Loucy (cell line): ENCODE measurements at regions not wholly inside any gene's neighbourhood (a gene's known extent, or its start where the extent isn't known, plus 50 kb on each side); places are given as distances from the start of the nearest gene placed in this dataset.
"Not testable (repeated sequence)": the region's sequence is repeated elsewhere in the genome, so short reads cannot be mapped to it uniquely, and the experiment has no call there.

ENCODE experiments used
- H2AFZ ChIP-seq: fragments of 200-600 bp; sonication (generic); 2 replicates; pipeline ENCODE4 v1.6.0; 2016; ENCODE audit warnings: antibody characterized with exemption, mild to moderate bottlenecking, low read length, moderate library complexity
- H3F3A ChIP-seq: fragments of 200-600 bp; 2 replicates; pipeline ENCODE4 v1.6.0; 2016; ENCODE audit warnings: antibody characterized with exemption, low read depth, mild to moderate bottlenecking
- H3K27me3 ChIP-seq: fragments of 200-600 bp; sonication (generic); 2 replicates; pipeline ENCODE4 v1.6.1; 2014; ENCODE audit warnings: low read length, mild to moderate bottlenecking; ENCODE audit not compliant: insufficient read depth, poor library complexity, severe bottlenecking
- H3K36me3 ChIP-seq: fragments of 200-600 bp; sonication (generic); 2 replicates; pipeline ENCODE4 v1.6.1; 2016; ENCODE audit warnings: low read length; ENCODE audit not compliant: insufficient read depth
- H3K4me1 ChIP-seq: fragments of 200-600 bp; sonication (generic); 2 replicates; pipeline ENCODE4 v1.5.1; 2014; ENCODE audit warnings: low read length, mild to moderate bottlenecking; ENCODE audit not compliant: insufficient read depth, poor library complexity, severe bottlenecking
- H3K4me2 ChIP-seq: fragments of 200-600 bp; sonication (generic); 2 replicates; pipeline ENCODE4 v1.6.0; 2014; ENCODE audit warnings: antibody characterized with exemption, low read length, low read depth, mild to moderate bottlenecking; ENCODE audit not compliant: poor library complexity, severe bottlenecking
- H3K4me3 ChIP-seq: fragments of 200-600 bp; sonication (generic); 2 replicates; pipeline ENCODE4 v1.5.1; 2014; ENCODE audit warnings: low read length, mild to moderate bottlenecking, mixed read lengths; ENCODE audit not compliant: poor library complexity, severe bottlenecking
- H3K79me2 ChIP-seq: fragments of 200-600 bp; sonication (generic); 2 replicates; pipeline ENCODE4 v1.6.1; 2014; ENCODE audit warnings: low read length; ENCODE audit not compliant: insufficient read depth
- H3K9ac ChIP-seq: fragments of 200-600 bp; sonication (generic); 2 replicates; pipeline ENCODE4 v1.6.0; 2014; ENCODE audit warnings: mild to moderate bottlenecking, low read depth, low read length, moderate library complexity; ENCODE audit not compliant: poor library complexity, severe bottlenecking
- H3K9me2 ChIP-seq: fragments of 200-600 bp; sonication (generic); replicated peaks from 2 replicates; pipeline ENCODE4 v1.6.1; 2016; ENCODE audit warnings: low read depth, low read length, mixed read lengths
- H3K9me3 ChIP-seq: fragments of 200-600 bp; sonication (generic); 2 replicates; pipeline ENCODE4 v1.6.1; 2014; ENCODE audit warnings: mild to moderate bottlenecking, antibody characterized with exemption, low read length, low read depth; ENCODE audit not compliant: insufficient read depth
- H4K20me1 ChIP-seq: fragments of 200-600 bp; sonication (generic); 2 replicates; pipeline ENCODE4 v1.6.0; 2014; ENCODE audit warnings: antibody characterized with exemption, low read length, mild to moderate bottlenecking; ENCODE audit not compliant: insufficient read depth, poor library complexity, severe bottlenecking
- CTCF ChIP-seq: fragments of 200-600 bp; sonication (generic); conservative IDR thresholded peaks from 2 replicates; pipeline ENCODE4 v1.5.1; 2014; ENCODE audit warnings: mild to moderate bottlenecking, antibody characterized with exemption, low read length
- EZH2phosphoT487 ChIP-seq: fragments of 200-600 bp; IDR thresholded peaks from 2 replicates; pipeline ENCODE4 v1.6.1; 2018; ENCODE audit warnings: antibody characterized with exemption, mild to moderate bottlenecking, moderate library complexity, borderline replicate concordance

DNA sequence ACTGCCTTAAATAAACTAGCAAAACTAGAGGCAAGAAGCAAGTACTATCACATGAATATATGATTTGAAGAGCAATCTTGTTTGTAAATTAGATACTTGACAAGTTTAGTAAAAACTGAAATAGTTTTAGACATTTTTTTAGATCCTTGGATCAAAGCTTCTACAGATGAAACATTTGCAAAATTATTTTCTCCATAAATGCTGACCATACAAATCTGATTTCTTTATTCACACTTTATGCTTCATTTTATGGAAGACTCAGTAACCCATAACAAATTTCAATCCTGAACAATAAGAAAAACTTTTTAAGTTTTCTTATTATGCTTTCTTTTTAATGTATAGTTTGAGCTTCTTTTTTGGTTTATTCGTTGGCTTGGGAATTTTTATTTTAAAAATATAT, 750.2 kb upstream of the SLITRK5 start:
- Histone ChIP-seq H3K4me3 (no peak overlapping the region), H3K27me3 (no peaks in the 10 kb centered on the region), H3K9me2 (no peaks in the 10 kb centered on the region), H3F3A (no peaks in the 10 kb centered on the region), H3K79me2 (no peaks in the 10 kb centered on the region), H3K9ac (no peak overlapping the region), H4K20me1 (no peaks in the 10 kb centered on the region), H3K9me3 (no peaks in the 10 kb centered on the region), H3K4me1 (no peaks in the 10 kb centered on the region), H3K36me3 (no peaks in the 10 kb centered on the region), H3K4me2 (no peak overlapping the region), H2AFZ (no peak overlapping the region)
- TF ChIP-seq CTCF (no peak), EZH2phosphoT487 (no peak)

DNA sequence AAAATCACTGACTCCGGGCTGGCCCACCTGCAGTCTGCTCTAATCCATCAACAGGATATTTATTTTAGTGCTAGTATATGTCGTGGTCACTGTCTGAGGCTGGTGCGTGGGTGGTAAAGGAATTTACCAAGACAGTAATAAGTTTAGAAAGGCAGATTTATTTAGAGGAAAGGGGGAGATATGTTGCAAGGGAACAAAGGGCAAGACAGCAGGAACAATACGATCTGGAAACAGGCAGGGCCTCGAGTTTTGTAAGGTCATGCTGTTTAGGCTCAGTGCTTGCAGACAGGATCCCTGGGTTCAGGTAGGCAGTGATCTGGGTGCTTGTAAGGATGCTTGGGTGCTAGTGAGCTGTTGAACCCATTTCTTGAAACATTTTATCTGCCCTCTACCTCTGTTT, 748.2 kb upstream of the SLITRK5 start:
- H3K36me3 ChIP-seq, result no peaks in the 10 kb centered on the region
- TF ChIP-seq CTCF, result no peak
- no peak for TF ChIP-seq EZH2phosphoT487
- H3K9me3 ChIP-seq, result no peaks in the 10 kb centered on the region
- H3F3A ChIP-seq, result no peaks in the 10 kb centered on the region
- H2AFZ ChIP-seq, result no peak overlapping the region
- no peaks in the 10 kb centered on the region for H3K27me3 ChIP-seq
- H3K4me2 ChIP-seq, result no peak overlapping the region
- H3K79me2 ChIP-seq, result no peaks in the 10 kb centered on the region
- no peak overlapping the region for H3K4me3 ChIP-seq
- no peaks in the 10 kb centered on the region for H3K9me2 ChIP-seq
- no peak overlapping the region for H3K9ac ChIP-seq
- no peaks in the 10 kb centered on the region for H4K20me1 ChIP-seq
- H3K4me1 ChIP-seq, result no peaks in the 10 kb centered on the region

GRCh38 chr13:86926916-86927315, 744.3 kb upstream of the SLITRK5 start:
- not testable (repeated sequence) for H3K9me2 ChIP-seq, H3K9ac ChIP-seq, H3K79me2 ChIP-seq, H4K20me1 ChIP-seq, H3K4me1 ChIP-seq, H2AFZ ChIP-seq, H3K9me3 ChIP-seq, H3F3A ChIP-seq, H3K27me3 ChIP-seq, H3K36me3 ChIP-seq, H3K4me2 ChIP-seq, H3K4me3 ChIP-seq

DNA sequence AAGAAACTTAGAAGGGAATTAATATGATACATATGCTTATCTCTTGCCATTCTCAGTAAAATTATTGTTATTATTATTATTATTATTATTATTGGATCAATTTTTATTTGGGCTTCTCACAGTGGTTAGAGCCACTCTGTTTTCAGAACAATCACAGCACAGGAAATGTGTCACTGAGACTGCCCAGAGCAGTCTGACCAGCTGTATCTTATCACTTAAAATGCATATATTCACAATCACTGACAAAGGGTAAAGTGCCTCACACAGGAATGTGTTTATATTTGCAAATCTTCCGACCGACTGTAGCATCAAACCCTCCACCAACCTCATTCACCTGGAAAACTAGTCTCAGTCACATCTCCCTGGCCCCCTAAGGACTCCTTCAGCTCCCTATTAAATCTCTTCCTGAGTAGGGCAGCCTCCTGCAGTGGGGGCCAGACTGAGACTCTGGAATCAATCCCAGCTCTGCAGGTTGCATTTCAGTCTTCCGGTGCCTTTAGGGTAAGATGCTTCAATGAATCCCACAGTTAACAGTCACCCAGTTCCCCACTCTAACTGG, 738.3 kb upstream of the SLITRK5 start:
- H3K4me3 ChIP-seq, result no peak overlapping the region
- H4K20me1 ChIP-seq, result no peaks in the 10 kb centered on the region
- H2AFZ ChIP-seq, result no peak overlapping the region

More for the DNA sequence above, 738.3 kb upstream of the SLITRK5 start:
- no peaks in the 10 kb centered on the region for H3F3A ChIP-seq
- H3K36me3 ChIP-seq, result no peaks in the 10 kb centered on the region
- no peaks in the 10 kb centered on the region for H3K9me2 ChIP-seq
- no peak overlapping the region for H3K9ac ChIP-seq
- no peaks in the 10 kb centered on the region for H3K9me3 ChIP-seq
- H3K79me2 ChIP-seq, result no peaks in the 10 kb centered on the region
- H3K27me3 ChIP-seq, result no peaks in the 10 kb centered on the region
- no peaks in the 10 kb centered on the region for H3K4me1 ChIP-seq
- TF ChIP-seq CTCF (no peak), EZH2phosphoT487 (no peak)
- no peak overlapping the region for H3K4me2 ChIP-seq
